Neural progenitor cell (in vitro differentiated cells): ENCODE measurements at regions not wholly inside any gene's neighbourhood (a gene's known extent, or its start where the extent isn't known, plus 50 kb on each side); places are given as distances from the start of the nearest gene placed in this dataset.
"Not testable (repeated sequence)": the region's sequence is repeated elsewhere in the genome, so short reads cannot be mapped to it uniquely, and the experiment has no call there.

Source experiments
- EZH2 ChIP-seq: fragments of 200-600 bp; sonication (generic); IDR thresholded peaks from 2 replicates; pipeline ENCODE4 v1.6.1; 2017; ENCODE audit warnings: antibody characterized with exemption, mild to moderate bottlenecking, moderate library complexity
- EZH2phosphoT487 ChIP-seq: fragments of 200-600 bp; sonication (generic); IDR thresholded peaks from 2 replicates; pipeline ENCODE4 v1.6.1; 2017; ENCODE audit warnings: antibody characterized with exemption
- TF ChIP-seq, protein P1 (sequence below): fragments of 200-600 bp; sonication (generic); IDR thresholded peaks from 2 replicates; pipeline ENCODE4 v1.5.1; 2017; ENCODE audit warnings: antibody characterized with exemption, mild to moderate bottlenecking

DNA sequence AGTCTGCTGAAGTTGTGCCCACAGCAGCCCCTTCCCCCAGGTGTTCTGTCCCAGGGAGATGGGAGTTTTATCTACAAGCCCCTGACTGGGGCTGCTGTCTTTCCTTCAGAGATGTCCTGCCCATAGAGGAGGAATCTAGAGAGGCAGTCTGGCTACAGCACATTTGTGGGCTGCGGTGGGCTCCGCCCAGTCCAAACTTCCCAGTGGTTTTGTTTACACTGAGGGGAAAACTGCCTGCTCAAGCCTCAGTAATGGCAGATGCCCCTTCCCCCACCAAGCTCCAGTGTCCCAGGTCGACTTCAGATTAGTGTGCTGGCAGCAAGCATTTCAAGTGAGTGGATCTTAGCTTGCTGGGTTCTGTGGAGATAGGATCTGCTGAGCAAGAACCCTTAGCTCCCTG, 267.4 kb upstream of the RAI14 start:
- TF ChIP-seq, protein P1, sequence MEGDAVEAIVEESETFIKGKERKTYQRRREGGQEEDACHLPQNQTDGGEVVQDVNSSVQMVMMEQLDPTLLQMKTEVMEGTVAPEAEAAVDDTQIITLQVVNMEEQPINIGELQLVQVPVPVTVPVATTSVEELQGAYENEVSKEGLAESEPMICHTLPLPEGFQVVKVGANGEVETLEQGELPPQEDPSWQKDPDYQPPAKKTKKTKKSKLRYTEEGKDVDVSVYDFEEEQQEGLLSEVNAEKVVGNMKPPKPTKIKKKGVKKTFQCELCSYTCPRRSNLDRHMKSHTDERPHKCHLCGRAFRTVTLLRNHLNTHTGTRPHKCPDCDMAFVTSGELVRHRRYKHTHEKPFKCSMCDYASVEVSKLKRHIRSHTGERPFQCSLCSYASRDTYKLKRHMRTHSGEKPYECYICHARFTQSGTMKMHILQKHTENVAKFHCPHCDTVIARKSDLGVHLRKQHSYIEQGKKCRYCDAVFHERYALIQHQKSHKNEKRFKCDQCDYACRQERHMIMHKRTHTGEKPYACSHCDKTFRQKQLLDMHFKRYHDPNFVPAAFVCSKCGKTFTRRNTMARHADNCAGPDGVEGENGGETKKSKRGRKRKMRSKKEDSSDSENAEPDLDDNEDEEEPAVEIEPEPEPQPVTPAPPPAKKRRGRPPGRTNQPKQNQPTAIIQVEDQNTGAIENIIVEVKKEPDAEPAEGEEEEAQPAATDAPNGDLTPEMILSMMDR, result not testable (repeated sequence)
- not testable (repeated sequence) for TF ChIP-seq EZH2, EZH2phosphoT487
